T-helper 1 cell (primary cell): ENCODE measurements at regions not wholly inside any gene's neighbourhood (a gene's known extent, or its start where the extent isn't known, plus 50 kb on each side); places are given as distances from the start of the nearest gene placed in this dataset.

Experiments used
- DNase-seq, 5 donors: peaks; one replicate each; pipeline ENCODE4 v3.0.0-alpha.2; 2012 to 2020

- no peak for DNase-seq
These were observed 83.1 kb downstream of the CPN2 start for GRCh38 chr3:194267744-194268653.

DNA sequence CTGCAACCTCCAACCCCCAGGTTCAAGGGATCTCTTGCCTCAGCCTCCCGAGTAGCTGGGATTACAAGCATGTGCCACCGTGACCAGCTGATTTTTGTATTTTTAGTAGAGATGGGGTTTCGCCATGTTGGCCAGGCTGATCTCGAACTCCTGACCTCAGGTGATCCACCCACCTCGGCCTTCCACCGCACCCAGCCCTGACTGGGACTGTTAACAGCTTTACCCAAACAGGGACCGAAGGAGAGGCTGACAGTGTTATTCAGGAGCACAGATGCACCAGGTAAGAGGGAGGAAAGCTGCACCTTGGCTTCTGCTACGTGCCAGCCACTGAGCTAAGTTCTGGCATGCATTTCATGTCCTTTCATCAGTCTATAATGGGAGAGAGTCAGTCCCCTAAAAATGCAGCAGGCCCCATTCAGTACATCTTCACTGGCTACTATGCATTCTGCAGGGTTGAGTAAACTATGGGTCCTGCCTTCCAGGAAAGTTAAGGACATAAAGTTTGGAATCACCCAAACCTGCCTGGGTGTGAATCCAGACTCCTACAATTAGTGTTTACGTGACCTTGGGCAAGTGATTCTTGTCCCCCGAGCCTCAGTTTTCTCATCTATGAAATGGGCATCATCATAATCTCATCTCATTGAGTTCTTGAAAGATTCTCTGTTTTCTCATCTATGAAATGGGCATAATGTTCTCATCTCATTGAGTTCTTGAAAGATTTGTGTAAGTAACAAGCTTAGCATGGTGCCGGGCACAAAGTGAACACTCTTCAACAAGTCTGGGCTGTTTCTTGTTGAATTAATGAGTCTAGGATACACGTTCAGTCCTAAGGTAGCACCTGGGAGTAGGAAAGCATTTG lies 82.2 kb downstream of the CPN2 start:
- no peak for DNase-seq

DNA sequence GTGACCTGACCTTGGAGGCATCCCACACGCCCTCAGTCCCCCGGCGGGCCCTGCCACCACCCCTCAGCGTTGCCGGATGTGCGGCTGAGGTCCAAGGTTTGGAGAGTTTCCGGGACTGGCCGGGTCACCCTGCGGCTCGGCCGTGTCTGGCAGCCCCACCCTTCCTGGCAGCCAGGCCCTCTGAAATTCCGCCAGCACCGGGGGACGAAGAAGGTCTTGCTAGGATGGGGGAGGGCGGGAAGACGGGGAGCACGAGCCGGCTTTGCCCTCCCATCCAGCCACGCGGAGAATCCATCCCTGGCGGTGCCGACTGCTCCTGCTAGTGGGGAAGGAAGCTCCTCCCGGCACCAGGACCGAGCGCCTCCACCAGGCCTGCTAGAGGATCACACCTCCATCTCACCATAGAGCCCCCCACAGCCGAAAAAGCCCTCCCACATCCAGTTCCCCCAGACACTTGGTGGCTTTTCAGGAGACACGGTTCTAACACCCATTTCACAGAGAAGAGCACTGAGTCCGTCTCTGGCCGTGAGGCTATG lies 81.5 kb downstream of the CPN2 start:
- no peak for DNase-seq

DNA sequence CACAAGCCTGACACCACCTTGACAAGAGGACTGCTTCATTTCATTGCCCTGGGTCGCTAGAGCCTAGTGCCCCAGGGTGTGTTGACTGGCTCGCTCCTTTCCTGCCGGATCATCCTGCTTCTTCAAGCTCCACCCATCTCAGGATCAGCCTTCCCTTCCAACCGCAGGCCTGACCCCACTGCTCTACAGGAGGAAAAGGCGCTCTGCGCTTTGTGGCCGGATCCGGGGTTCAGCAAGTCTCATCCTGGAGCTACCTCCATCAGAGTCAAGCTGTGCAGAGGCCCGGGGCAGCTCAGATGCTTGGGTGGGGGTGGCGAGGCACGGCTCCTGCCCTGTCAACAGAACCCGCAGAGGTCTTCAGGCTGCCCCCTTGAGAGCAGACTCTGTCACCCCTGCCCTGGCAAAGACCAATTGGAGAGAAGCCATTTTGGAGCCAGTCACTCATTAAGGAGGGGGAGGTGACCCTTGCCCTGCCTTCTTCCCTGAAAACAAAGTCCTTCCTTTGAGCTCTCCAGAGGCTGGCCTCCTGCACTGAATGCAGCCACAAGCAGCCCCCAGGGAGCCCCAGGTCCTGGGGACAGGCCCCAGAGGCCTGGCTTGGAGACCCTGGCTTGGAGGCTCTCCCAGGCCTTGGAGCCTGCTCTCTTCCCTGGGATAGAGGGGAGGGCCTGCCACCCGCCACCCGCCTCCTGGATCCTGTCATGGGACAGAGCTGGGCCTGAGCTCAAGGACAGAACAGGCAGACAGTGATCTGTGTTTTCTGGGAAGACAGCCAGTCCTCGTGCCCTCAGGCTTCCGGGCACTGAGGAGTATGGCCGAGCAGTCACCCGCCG lies 80.3 kb downstream of the CPN2 start:
- no peak for DNase-seq

DNA sequence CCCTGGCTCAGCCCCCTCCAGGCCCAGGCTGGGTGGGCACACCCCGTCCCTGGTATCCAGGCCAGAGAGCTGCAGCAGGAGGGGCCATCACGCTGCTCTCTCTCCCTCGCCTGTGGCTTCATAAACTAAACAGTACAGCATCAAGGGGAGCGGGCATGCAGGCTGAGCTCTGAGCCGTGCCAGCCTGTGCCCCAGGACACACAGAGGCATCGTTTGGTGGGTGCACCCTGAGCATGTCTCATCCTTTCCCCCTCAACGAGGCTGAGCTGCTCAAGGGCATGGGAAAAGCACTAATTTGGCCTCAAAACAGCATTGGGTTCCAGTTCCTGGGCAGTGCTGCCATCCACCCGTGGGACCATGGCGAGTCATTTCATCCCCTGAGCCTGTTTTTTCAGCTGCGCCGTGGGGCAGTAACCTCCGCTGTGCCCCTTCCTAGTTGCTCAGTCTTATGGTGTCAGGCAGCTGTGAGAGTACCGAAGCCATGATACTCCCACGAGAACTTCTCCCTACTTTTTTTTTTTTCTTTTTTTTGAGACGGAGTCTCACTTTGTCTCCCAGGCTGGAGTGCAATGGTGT lies 79.6 kb downstream of the CPN2 start:
- no peak for DNase-seq

DNA sequence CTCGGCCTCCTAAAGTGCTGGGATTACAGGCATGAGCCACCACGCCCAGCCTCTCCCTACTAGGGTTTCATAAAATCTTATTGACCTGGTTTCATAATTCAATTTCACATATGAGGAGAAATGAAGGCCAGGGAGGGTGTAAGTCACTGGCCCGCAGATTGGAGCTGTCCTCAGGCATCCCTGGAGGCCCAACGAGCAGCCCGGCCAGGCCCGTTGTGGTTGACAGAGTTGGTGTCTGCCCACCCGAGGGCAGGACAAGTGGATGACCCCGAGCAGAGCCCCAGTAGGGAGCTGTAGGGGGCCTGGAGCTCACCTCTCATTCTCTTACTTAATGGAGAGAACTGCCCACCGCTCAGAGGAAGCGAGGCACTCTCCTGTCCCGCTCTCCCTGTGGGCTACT lies 78.9 kb downstream of the CPN2 start:
- DNase-seq = no peak

GRCh38 chr3:194272861-194273742 lies 78.0 kb downstream of the CPN2 start:
- no peak for DNase-seq

GRCh38 chr3:194273743-194274310 lies 77.3 kb downstream of the CPN2 start:
- DNase-seq = no peak

GRCh38 chr3:194274424-194275085 lies 76.6 kb downstream of the CPN2 start:
- DNase-seq = no peak

GRCh38 chr3:194275291-194275690 lies 75.8 kb downstream of the CPN2 start:
- no peak for DNase-seq

- no peak for DNase-seq
These were observed 75.4 kb downstream of the CPN2 start for GRCh38 chr3:194275721-194276120.

DNA sequence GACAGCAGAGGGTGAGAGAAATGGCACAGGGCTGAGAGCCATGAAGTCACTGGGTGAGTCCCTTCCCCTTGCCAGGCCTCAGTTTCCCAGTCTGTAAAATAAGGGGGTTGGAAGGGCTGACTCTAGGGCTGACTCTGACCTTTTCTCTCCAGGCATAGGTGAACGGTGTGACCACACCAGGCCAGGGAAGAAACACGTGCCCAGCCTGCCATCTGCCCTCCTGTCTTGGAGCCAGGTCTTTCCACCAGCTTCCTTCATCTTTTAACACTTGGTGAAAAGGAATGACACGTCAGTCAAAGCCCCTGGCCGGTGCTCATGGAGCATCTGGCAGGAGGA lies 74.4 kb downstream of the CPN2 start:
- no peak for DNase-seq

- DNase-seq = no peak
These were observed 73.9 kb downstream of the CPN2 start for GRCh38 chr3:194277104-194277785.

DNA sequence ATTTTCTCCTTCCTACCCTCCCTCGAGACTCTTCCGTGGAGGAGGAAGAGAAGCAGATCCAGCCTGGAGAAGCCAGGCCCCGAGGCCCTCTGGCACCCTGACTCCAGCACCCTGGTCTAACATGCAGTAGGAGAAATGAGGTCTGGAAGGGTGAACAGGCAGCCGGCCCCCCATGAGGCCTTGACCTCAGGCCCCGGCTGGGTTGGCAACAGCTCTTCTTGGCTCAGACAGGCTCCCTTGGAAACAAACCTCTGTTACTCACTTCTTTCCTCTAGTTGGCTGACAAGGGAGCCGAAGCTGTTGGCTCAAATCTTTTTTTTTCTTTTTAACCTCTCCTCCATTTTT lies 73.4 kb downstream of the CPN2 start:
- no peak for DNase-seq

GRCh38 chr3:194278186-194278845 lies 72.8 kb downstream of the CPN2 start:
- no peak for DNase-seq

DNA sequence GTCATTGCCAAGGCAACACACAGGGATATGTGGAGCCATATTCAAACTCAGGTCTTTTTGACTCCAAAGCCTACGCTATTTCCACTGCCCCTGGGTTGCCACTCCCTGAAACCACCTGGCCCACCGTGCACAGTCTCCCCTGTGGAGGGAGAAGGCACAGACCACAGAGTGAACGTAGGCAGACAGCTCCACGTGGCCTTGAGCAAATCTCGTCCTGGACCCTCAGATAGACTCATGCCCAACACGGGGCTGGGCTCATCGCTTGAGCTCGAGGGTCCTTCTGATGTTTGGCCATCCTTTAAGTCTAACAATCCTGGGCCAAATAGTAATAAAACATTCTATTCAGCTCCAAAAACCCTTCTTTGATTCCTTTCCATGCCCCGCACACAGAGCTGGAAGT lies 72.0 kb downstream of the CPN2 start:
- DNase-seq = no peak

DNA sequence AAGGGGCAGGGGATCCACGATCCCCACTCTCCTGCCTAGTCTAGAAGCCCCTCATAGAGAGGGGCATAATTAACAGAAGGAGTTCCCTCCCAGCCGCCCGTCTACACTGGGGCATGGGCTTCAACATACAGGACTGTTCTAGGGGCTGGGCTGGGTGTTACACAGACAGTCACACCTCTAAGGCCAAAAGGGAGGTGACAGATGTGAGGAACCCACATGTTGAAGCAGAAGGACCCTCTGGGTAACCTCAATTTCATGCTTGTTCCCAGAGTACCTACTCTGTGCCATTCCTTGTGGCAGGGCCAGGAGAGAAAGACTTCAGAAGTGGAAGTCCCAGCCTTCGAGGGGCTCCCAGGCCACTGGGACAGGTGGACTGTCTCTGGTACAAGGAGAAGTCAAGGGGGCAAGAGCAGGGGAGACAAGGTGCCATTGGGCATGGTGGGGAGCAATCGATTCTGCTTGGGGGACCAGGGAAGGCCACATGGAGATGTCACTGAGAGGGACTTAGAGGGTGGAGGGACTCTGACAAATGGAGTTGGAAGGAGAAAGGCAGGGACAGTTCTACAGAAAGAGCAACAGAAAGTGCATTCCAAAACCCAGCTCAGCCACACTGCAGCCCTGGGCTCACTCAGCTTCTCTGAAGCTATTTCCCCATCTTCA lies 71.3 kb downstream of the CPN2 start:
- no peak for DNase-seq

DNA sequence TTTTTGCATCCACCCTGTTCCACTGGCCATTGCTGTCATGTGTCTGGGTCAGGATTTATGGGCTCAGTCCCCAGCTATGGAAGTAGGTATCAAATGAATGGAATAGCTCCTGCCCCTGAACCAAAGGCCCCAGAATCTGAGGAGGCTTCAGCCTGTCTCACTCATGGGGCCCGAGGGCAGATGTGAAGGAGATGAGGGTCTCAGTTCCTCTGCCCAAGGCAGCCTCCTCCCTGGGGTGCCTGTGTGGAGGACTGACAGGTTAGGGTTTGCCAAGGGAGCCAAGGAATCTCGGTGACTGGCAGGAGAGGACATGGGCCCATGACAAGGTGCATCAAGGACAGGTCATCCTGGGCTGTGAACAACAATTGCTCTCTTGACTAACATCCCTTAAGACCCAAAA lies 70.4 kb downstream of the CPN2 start:
- no peak for DNase-seq

GRCh38 chr3:194281306-194281705 lies 69.8 kb downstream of the CPN2 start:
- no peak for DNase-seq
